Kidney epithelial cell (primary cell): ENCODE measurements at regions not wholly inside any gene's neighbourhood (a gene's known extent, or its start where the extent isn't known, plus 50 kb on each side); places are given as distances from the start of the nearest gene placed in this dataset.

ENCODE experiments used
- DNase-seq: peaks from one replicate; pipeline ENCODE4 v3.0.0-alpha.2; 2010; ENCODE audit warnings: low read depth
- H3K27me3 ChIP-seq: 2 replicates; pipeline ENCODE4 v1.6.0; 2011; ENCODE audit warnings: low read length; ENCODE audit not compliant: control insufficient read depth, insufficient read depth
- H3K36me3 ChIP-seq: 2 replicates; pipeline ENCODE4 v1.5.1; 2011; ENCODE audit warnings: low read length; ENCODE audit not compliant: control insufficient read depth, insufficient read depth
- H3K4me3 ChIP-seq: 2 replicates; pipeline ENCODE4 v1.5.1; 2011; ENCODE audit warnings: low read depth, mild to moderate bottlenecking, control low read depth, low read length
- TF ChIP-seq, protein P1 (sequence below): IDR thresholded peaks from 2 replicates; pipeline ENCODE4 v1.5.1; 2011; ENCODE audit warnings: mild to moderate bottlenecking, moderate library complexity, low read length, control low read depth, inconsistent platforms; ENCODE audit not compliant: insufficient read depth, poor library complexity, severe bottlenecking

DNA sequence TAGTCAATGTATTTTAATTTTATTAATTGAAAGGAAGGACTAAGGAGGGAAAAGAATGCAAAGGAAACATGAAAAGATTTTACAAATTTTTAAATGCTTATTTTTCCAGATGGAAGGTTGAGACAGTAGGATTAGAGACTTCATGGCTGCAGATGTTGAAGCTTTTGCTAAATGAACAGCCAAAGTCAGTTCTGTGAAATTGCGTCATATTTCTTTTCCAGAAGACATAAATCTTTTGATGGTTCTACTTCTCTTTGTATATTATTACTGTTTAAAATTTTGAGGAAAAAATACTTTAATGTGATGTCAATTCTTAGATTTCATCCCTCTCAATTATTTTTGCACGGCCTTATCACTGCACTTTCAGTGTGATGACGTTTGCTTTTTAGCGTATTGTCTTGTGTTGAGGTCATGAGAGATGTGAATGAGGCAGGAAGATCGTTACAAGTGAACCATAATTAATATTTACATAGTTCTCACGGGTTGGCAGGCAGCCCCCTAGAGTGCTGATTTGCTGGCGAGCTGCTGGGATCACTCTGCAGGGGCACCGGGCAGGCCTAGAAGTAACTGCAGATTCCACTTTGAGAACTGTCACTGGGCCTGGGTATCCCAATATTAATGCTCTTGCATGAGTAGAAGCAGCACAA is 158.1 kb downstream of the TBXT start:
- Histone ChIP-seq H3K27me3 (peaks cover 8% of the 10 kb centered on the region), H3K36me3 (no peaks in the 10 kb centered on the region), H3K4me3 (no peak overlapping the region)
- TF ChIP-seq, protein P1, sequence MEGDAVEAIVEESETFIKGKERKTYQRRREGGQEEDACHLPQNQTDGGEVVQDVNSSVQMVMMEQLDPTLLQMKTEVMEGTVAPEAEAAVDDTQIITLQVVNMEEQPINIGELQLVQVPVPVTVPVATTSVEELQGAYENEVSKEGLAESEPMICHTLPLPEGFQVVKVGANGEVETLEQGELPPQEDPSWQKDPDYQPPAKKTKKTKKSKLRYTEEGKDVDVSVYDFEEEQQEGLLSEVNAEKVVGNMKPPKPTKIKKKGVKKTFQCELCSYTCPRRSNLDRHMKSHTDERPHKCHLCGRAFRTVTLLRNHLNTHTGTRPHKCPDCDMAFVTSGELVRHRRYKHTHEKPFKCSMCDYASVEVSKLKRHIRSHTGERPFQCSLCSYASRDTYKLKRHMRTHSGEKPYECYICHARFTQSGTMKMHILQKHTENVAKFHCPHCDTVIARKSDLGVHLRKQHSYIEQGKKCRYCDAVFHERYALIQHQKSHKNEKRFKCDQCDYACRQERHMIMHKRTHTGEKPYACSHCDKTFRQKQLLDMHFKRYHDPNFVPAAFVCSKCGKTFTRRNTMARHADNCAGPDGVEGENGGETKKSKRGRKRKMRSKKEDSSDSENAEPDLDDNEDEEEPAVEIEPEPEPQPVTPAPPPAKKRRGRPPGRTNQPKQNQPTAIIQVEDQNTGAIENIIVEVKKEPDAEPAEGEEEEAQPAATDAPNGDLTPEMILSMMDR = no peak
- DNase-seq = no peak

DNA sequence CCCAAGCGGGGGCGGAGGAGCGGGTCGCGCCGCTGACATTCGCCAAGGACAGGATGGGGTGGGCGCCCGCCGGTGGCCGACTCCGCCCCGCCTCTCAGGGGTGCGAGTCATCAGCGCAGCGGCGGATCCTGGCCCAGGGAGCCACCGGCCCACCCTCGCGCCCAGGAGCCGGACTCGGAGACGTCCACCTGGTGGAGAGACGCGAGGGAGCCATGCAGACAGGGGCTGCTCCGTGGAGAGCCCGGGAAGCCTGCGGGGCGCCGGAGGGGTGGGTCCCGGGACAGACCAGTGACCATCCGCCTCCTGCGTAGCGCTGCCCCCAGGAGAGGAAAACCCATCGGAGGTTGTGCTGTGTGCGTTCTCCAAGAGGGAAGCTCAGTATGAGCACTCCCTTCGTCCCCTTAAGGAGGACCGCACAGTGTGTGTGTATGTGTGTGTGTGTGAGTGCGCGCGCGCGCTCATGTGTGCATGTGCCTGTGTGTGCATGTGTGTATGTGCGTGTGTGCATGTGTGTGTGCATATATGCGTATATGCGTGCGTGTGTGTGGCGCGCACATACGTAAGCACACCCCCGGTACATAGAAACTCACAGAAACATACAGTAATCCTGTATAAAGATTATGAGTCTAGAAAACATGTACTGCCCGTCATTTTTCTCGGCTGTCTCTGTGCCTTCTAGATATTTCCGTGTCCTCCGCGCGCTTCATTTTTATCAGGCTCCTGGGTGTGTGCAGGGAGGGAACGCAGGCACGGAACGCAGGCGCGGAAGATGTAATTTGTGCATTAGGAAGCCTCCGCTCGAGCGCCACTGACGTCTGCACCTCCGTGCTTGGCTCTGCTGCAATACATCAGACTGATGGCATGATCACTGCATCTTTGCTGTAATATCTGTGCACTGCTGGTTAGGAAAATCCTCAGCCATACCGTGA is 158.9 kb downstream of the TBXT start:
- H3K4me3 ChIP-seq = peak overlapping the region; percentile 26

DNA sequence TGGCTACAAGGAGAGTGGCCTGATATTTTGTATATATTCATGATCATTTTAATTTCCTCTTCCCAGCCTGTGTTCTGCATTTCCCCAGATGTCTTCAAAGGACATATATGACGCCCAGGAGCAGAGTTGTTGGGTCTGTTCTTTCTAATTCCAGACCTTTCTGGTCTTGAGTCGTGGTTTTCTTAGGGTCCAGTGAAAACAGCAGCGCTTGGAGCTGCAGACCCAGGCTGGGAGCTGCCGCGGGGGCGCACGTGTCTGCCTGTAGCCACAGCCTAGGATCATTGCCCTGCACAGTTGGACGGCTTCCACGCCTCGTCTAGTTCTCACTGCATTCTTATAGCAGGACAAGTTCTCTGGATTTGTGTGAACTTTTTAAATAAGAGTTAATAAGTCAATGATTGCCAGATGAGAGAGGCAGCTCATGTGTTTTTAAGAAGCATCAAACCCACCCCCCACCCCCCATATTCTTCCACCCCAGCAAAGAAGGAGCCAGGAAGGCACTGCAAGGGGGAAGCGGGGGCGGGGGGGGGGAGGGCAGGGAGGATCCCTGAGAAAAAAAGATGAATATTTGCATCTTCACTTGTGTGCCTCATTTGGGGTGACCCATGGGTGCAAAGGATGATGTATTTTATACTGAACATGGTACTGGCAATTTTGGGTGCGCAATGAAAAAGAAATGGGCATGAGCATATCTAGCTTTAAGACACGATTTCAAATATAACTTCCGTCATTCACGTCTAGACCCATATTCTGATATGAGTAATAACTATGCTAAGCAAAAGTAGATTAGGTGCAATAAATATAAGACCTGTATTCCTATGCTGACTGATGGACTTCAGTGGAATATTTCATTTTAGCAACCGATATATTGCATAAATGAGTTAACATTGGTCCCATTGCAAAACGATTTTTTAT is 160.0 kb downstream of the TBXT start:
- H3K4me3 ChIP-seq = no peak overlapping the region
- TF ChIP-seq, protein P1 = no peak
- DNase-seq = peak; percentile 79
- peaks cover 8% of the 10 kb centered on the region for H3K27me3 ChIP-seq
- H3K36me3 ChIP-seq = no peaks in the 10 kb centered on the region

More for the DNA sequence above, 158.9 kb downstream of the TBXT start:
- Histone ChIP-seq H3K36me3 (no peaks in the 10 kb centered on the region), H3K27me3 (peaks cover 8% of the 10 kb centered on the region)
- DNase-seq = no peak
- TF ChIP-seq, protein P1 = peak; percentile 4

DNA sequence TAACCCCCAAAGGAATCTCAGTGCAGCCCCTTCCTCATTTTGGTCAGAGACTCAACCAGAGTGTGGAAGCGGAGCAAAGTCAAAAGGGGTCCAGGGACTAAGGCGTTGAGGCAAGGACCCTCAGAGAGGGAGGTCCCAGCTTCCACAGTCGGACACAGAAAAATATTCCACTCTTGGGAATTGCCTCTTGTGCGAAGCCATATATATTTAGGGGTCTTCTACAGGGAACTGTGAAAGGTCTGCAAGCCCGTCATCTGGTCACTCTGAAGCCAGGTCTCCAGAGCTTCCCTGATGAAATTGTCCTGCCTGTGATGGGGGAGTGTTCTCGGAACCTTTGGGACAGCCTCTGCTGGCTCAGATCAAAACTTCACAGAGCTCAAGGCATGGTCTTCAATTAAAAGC is 160.8 kb downstream of the TBXT start:
- no peaks in the 10 kb centered on the region for H3K36me3 ChIP-seq
- TF ChIP-seq, protein P1 = no peak
- no peak overlapping the region for H3K4me3 ChIP-seq
- H3K27me3 ChIP-seq = peaks cover 8% of the 10 kb centered on the region
- DNase-seq = no peak

DNA sequence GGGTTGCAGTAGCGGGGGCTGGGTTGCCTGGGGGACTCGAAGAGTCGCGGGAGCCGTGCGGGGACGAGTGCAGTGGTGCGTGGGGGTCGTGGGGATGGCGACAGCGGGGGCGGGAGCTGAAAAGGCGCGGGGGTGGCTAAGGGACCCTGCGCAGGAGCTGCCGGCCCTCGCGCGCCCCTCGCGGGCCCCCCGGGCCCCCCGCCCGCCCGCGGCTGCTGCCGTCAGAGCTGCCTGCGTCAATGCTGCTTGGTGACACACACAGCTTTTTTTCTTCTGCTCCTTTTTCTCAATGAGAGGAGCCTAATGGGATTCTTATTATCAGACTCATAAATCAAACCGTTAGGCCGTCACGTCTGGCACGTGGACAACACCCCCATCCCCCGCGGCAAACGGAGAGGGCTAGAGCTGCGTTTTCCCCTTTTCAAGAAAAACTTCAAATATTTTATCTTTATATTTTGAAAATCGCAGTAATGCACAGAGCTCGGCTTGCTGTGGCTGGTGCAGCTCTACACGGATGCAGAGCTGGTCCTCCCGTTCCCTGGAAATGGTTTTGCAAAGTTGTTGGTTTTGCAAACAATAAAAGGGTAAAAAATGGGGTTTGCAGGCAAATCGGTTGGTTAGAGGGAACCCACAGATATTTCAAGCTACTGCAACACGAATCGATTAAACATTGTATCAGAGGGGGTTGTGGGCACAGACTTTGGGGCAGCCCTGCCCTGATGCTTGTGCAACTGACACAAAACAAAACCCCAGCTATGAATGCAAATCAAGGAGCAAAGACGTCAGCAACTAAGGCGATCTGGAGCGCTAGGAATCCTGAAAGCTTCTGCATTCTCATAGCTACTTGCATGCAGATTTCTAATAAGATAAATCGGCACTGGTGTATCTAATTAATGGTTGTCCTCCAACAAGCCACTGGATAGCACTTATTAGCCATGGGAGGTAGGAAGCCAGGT is 161.4 kb downstream of the TBXT start:
- Histone ChIP-seq H3K27me3 (peaks cover 8% of the 10 kb centered on the region), H3K4me3 (peak overlapping the region; percentile 16), H3K36me3 (no peaks in the 10 kb centered on the region)
- TF ChIP-seq, protein P1 = no peak
- no peak for DNase-seq
